ENCODE measurements at regions not wholly inside any gene's neighbourhood (a gene's known extent, or its start where the extent isn't known, plus 50 kb on each side); places are given as distances from the start of the nearest gene placed in this dataset.
"Not testable (repeated sequence)": the region's sequence is repeated elsewhere in the genome, so short reads cannot be mapped to it uniquely, and the experiment has no call there.

DNA sequence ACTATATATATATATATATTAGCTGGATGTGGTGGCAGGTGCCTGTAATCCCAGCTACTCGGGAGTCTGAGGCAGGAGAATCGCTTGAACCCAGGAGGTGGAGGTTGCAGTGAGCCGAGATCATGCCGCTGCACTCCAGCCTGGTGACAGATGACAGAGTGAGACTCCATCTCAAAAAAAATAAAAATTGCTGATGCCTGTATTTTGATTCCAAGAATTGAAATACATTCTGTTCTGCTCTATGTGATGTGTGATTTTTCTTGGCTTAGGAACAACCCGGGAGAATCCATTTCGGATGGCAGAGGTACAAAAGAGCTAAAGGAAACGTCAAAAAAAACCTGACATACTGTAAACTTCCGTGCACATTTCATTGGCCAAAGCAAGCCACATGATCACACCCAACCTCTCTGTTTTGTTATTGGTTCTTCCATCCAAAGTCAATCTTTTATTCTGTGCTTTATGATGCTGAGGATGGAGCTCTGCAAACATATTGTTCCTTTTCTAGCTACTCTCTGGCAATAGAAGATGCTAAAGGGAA is 478.1 kb upstream of the MAP2 start:
- DNase-seq: no peak

DNA sequence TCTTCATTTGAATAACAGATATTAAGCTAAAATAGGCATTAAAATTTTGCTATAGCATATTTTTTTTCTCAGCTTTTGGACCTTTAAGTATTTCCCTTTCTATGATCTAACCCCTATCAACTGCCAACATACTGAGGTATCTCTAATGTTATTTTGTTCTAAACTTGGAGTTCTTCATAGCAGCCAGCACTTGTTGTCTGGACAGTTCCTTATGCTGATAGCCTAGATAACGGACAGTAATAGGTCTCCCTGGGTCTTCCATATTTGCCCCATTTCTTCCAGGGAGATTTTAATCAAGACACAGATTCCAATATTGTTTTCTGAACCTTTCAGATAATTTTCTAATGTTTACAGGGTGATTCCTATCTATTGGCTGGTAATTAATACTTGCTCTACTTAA is 475.8 kb upstream of the MAP2 start:
- no peak for DNase-seq

DNA sequence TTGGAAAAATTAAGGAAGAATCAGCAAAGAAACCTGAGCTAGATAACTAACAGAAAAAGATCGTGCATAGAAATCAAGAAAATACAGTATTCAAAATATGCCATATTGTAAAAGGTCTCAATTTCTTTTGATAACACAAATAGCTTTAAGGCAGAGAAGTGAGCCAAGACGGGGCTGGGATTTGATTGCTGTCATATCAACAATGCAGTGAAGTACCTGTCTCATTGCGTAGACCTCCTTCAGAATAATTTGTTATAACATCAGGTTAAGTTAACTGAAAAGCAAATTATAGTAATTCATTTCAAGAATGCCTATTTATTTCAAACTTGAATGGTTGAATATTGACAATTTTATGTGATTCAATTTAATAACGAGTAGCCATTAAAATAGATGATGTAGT is 453.8 kb upstream of the MAP2 start:
- no peak for DNase-seq

DNA sequence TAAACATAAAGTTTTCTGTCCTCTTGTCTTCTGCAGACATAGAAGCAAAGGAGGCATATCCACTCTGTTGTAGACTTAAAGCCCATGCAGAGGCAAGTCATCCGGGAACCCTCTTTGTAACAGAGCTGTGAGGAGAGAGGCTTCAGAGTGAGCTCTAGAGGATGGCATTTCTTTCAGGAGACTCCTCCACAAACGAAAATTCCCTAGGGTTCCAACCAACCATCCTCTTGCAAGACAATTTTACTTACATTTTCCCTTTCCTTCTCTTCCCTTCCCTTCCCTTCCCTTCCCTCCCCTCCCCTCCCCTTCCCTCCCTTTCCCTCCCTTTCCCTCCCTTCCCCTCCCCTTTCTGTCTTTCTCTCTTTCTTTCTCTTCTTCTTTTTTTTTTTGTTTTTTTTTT is 446.3 kb upstream of the MAP2 start:
- DNase-seq: no peak

DNA sequence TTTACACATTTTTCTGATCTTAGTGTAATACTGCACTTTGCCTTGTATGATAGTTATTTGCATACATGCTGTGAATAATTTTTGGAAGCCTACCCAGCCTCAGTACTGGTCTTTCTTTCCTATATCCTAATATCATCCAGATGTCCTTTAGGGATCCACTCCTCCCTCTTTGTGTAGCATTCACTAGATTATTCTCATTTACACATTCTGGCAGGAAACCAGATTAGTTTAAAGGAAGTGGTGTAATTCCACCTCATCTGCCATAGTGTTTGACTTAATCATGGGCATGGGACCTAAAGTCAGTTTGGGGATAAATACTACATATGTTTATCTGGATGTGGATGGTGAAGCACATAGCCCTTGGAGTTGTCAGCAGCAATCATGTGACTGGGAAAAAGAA is 444.9 kb upstream of the MAP2 start:
- no peak for DNase-seq

DNA sequence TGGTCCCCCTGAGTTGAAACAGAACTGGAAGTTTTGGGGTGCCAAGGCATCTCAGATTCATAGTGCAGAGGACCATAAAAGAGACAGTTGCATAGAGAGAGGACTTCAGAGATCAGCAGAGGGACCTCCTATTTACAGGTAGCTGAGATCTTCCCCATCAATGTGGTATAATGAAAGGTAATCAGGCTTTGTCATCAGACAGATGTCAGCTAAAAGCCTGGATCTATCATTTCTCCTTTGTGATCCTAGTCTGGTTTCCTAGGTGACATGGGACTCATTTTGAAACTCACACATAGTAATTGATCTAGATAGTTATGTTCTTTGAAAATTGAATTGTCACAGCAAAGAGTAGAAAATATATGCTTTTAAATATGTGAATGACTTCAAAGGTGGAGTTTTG is 443.5 kb upstream of the MAP2 start:
- no peak for DNase-seq

DNA sequence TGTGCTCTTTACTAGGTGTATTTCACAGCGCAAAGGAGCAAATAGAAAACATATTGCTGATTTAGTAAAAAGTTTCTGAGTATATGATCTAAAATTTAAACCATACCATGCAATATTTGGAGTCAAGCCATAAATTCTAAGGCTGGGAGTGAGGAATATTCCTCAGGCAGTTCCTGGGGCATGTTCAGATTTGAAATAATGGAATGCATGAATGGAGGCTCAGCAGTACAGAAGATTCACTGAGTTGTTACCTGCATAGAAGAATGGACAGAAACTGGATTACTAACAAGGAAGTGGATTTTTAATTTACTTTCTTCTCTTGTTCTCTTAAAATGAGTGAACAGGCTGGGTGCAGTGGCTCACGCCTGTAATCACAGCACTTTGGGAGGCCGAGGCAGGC is 441.0 kb upstream of the MAP2 start:
- DNase-seq: no peak

DNA sequence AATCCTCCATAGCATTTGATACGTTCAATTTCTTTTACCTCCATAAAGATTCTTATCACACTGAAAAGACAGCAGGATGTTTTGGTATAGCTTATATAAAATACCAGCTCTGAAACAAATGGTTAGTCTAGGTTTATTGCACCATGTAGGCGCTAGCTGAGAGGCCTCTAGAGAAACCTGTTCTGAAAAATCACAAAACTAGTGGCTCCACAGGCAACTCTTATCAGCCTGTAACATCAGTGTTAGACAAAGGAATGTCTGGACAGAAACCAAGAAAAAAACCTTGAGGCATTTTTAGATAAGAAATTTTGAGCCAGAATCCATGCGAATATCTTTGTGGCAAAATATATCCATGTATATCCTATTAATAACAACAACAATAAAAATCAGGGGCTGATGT is 440.4 kb upstream of the MAP2 start:
- DNase-seq: no peak

DNA sequence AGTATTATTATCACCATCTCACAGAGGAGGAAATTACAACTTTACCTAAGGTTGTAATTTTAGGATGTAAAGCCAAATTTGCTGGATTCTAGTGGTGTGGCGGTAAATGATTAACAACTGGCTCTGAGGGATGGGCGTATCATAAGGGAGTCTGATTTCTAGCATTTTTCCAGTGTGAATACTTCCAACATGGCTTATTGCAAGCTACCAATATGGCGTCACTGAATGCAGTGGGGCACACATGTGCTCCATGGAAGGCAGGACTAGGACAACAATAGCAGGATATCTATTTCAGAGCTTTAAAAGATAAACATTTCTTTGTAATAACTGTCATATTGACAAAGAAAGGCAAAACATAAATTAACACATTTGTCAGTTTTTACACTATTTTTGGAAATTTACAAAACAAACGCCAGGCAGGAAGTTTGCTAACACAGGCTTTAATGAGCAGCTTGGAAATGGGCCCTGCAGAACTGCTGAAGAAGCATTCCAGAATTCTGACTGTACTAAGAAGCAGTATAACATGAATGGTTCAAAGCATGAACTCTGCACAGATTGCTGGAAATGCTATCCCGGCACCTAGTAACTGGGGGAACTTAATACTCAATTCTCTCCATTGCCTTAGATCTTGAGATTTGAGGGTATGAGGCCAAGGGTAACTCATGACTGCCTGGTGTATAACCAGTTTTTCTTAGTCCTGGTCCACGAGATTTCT is 439.3 kb upstream of the MAP2 start:
- no peak for DNase-seq

DNA sequence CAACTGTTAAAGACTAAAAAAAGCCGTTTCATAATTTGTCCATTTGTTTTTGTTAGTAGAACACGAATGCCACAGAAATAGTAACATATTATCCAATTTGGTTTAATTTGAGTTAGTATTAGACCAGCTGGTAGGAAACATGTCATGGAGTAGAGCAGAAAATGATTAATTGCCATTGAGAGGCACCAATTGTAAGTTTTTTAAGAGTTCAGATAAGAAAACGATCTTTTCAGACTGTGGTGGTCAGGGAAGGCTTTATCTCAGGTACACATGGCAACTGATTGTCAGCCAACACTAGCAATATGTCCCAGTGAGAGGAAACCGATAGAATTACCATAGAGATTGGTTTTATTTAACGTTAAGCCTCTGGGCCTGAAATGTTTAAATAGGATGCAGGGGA is 438.2 kb upstream of the MAP2 start:
- no peak for DNase-seq

DNA sequence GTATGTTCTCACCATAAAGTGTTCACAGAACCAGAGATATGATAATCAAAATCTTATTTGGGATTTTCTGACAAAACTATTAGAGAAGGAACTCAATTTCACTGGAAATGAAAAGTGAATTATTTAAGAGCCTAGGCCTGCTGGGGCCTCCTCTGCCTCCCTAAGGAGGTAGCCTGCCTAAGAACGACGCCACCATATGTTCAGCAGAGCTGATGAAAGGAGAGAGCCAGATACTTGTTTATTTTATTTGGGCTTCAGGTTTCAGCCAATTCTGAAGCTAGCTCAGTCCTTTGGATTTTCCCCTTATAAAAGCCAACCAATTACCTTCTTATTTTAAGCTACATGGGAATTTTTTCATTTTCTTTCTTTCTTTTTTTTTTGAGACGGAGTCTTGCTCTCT is 433.1 kb upstream of the MAP2 start:
- no peak for DNase-seq

DNA sequence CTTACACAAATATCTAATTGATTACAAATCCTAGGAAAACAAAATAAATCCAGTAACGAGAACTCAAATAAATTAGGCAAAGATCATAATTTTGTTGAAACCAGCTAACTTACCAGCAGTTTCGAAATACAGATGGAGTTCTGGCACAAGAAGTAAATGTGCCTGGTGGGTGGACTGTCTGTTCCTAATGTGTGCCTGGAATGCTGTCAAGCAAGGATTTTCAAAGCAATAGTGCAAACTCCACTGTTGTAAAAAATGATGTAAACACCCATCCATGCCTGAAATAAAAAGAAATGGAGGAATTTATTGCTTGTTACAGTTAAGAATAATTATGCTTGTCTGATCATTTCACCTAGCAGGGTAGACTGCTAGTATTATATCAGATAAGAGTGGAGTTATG is 423.9 kb upstream of the MAP2 start:
- no peak for DNase-seq

DNA sequence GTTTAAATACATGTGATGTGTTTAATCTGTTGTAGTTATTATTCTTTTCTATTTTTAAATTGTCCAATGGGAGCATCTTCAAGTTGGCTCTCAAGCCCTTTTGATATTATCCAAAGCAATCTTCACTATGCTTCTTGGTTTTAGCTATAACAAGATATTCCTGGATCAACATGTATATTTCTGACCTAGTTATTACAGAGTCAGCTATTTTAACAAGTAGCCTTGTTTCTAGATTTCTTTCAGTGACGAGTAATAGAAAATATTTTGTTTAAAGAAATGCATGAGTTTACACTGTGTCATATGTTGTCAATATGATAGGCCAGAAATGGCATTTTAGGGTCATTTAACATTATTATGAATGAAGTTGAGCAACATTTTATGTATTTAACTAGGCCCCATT is 421.8 kb upstream of the MAP2 start:
- DNase-seq: no peak

DNA sequence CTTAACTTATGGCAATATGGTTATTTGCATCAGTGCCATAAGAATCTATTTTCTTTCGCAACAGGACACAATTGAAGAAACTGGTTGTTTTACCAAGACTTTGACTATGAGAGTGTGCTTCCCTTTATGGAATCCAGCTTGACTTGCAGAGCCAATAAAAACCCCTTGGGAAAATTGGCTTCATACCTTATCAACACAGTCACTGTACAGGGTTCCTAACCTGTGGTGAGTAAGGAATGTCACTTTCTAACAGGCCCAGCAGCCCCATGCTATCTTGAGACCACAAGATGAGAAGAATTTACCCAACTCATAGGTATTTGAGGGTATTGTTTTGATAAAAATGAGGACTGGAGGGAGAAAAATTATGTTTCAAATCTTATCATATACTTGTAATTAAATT is 418.5 kb upstream of the MAP2 start:
- DNase-seq: no peak

DNA sequence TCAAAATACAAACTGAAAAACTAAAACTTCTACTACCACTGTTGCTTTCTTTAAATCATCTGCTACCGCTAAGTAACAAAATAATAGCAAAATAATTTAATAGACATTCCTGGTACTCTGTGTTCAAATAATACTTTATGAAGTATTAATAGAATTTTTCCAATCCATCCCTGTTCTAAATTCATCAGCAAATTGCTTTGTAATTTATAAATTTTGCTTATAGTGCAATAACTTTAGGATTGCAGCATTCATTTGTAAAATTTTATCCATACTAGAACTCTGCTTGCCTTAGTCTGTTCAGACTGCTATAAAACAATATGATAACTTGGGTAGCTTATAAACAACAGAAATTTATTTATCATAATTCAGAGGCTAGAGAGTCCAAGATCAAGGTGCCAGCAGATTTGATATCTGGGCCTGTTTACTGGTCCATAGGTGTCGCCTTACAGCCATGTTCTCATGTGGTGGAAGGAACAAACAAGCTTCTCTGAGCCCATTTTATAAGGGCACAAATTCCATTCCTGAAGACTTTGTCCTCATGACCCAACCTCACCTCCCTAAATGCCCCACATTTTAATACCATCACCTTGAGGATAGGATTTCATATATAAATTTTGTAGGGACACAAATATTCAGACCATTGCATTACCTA is 415.1 kb upstream of the MAP2 start:
- no peak for DNase-seq

DNA sequence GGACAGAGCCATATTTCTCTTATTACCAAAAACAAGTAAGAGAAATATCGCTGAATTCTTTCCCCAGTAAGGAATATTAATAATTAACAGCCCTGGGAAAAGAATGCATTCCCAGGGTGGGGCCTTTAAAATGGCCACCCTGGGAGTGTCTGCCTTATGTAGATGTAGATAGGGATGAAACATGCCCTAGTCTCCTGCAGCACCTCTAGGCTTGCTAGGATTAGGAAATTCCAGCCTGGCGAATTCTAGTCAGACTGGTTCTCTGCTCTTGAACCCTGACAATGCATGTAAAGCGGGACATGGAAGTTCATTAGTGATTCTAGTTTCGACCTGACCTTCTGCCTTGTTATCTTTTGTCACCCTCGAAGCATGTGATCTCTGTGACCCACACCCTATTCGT is 405.2 kb upstream of the MAP2 start:
- DNase-seq: not testable (repeated sequence)

DNA sequence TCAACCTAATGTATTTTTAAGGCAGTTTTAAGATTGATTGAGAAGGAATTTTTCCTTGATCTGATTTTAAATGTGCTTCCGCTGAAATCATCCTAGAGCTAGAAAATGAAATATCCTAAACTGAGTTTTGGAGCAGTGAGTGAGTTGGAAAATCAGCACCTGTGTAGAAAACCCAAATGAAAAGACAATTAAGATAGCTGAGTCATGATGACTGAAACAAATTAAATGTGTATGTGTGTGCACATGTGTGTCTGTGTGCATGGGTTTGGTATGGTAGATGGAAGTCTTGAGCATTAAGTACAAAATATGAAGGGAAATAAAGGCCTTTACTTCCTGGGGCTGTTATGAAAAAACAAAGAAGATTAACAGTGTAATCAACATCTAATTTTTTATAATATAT is 394.6 kb upstream of the MAP2 start:
- DNase-seq: no peak

DNA sequence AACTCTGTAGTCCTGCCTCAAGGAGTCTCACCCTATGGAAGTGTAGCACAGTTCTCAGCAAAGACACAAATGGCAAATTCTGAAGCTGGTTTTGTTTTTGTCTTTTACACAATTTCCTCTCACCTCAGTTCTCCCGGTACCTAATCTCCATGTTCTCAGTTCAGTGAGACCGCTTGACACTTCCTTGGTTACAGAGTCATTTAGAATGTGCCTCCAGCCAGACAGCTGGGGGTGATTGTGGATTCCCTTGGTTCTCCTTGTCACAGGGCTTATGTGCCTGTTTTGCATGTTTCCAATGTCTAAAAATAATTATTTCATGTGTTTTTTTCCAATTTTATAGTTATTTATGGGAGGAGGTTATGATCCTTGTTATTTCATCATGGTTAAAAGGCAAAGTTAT is 379.5 kb upstream of the MAP2 start:
- DNase-seq: no peak

DNA sequence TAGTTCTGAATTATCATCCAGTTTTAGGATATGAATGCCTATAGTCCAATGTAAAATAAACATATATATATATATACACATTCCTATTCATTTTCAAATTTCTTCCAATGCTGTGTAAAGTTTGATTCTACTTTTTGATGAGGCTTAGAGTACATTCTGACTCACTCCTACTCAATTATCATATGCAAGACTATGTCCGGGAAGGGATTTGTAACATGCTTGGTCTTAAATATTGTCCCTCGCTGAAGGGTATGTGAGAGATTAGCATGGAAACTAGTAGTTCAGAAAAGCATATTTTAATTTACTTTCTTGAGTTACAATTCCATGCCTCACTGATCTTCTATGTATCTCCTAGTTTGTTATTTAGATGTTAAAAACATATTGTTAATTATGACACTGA is 377.7 kb upstream of the MAP2 start:
- DNase-seq: no peak

DNA sequence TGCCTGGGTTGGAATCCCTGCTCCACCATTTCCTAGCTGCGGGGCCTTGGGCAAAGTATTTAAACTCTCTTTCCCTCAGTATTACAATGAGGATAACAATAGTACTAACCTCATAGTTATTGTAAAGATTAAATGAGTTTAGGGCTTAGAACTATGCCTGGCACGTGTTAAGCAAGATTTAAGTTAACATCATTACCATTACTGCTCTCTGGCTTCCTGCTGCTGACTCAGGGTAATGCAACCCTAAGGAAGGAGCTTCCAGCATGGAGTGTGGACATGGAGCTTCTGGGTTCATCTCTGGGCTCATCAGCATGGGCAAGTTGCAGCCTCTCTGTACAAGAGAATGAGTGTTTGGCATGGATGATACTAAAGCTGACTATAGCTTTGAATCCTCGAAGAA is 374.2 kb upstream of the MAP2 start:
- no peak for DNase-seq

DNA sequence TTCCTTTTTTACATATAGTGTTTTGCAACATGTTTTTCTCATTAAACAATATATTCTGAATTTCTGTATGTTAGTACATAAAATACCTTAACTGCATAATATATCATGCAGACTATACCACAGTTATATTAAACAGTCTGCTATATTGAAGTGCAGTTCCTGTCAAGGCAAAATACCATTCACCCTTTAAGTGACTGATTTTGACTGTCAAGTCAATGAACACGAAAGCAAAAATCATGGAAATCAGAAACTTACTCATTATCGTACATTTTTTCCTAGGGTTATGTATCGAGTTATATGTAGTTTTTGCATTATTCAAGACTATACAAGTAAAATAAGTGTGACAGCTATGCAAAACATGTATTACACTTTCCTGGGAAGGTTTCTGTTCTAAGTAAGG is 361.6 kb upstream of the MAP2 start:
- no peak for DNase-seq

DNA sequence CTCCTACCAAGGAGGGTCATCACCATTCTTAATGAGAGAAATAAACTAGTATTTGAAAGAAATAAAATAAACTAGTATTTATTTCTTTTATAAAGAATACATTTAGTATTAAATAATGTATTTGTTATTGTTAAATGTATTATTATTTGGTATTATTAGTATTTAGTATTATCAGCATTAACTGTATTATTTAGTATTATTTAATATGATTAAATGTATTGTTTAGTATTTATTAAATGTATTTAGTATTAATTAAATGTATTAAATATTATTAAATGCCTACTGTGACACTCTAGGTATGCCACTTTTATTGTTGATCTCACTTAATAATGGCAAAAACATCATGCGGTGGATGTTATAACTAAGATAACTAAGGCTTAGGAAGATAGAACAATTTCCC is 353.6 kb upstream of the MAP2 start:
- DNase-seq: no peak

DNA sequence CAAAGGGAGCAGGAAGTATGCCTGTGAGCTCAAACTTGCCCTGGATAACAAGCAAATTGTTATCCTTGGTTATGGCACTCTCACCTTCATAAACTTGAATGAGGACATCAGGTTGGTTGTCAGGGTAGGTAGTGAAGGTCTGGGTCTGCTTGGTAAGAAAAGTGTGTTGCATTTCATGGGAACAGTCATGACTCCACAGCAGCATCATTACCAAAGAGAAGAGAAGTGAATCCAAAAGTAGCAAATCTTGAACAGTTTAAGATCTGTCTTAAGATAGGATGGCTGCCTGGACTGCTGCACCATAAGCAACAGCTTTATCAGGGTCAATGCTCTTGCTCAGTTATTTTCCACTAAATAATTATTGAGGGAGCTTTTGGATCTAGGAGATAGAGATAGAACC is 350.7 kb upstream of the MAP2 start:
- DNase-seq: no peak

DNA sequence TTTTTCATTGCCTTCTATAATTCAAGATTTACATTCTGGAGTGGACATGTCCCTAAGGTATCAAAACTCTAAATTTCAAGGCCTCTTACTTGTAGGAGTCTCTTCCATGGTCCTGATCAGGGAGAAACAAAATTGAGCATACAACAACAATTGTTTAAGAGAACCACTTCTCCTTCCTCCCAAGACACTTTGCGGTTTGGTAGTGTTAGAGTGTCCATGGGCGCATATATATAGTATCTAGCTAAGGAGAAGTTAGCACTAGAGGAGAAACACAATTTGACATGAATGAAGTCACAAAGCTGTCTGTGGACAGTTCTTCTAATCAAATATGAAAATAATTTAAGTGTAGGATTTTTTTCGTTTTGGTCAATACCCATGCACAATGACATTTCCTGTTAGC is 349.1 kb upstream of the MAP2 start:
- DNase-seq: no peak

DNA sequence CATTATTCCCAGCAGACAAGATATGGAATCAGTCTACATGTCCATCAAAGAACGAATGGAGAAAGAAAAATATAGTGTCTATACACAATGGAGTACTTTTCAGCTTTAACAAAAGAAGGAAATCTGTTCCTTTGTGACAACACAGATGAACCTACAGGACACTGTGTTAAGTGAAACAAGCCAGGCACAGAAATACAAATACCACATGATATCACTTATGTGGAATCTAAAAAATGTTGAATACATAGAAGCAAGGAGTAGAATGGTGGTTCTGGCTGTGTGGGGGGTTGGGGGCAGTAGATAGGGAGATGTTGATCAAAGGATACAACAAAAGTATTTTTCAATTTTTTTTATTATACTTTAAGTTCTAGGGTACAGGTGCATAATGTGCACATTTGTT is 347.7 kb upstream of the MAP2 start:
- DNase-seq: no peak
